Urinary bladder (tissue), 3 donors: ENCODE measurements at regions not wholly inside any gene's neighbourhood (a gene's known extent, or its start where the extent isn't known, plus 50 kb on each side); places are given as distances from the start of the nearest gene placed in this dataset.
"Not testable (repeated sequence)": the region's sequence is repeated elsewhere in the genome, so short reads cannot be mapped to it uniquely, and the experiment has no call there.

Experiments used
- DNase-seq: peaks from one replicate; pipeline ENCODE4 v3.0.0-alpha.2; 2015; ENCODE audit errors: extremely low spot score
- H3K27ac ChIP-seq: one replicate; pipeline ENCODE4 v1.5.1; 2013; ENCODE audit warnings: low read depth, mild to moderate bottlenecking, moderate library complexity
- H3K36me3 ChIP-seq: one replicate; pipeline ENCODE4 v1.6.1; 2013; ENCODE audit warnings: mild to moderate bottlenecking, moderate library complexity; ENCODE audit not compliant: insufficient read depth
- H3K4me1 ChIP-seq: one replicate; pipeline ENCODE4 v1.6.1; 2013; ENCODE audit warnings: mild to moderate bottlenecking, moderate library complexity; ENCODE audit not compliant: insufficient read depth
- H3K4me3 ChIP-seq: one replicate; pipeline ENCODE4 v1.5.1; 2013; ENCODE audit warnings: low read depth, low read length
- WGBS: extraction: QIAGEN DNeasy Blood & Tissue Kit; methylation state at CpG from one replicate; pipeline ENCODE4 v1.1.7; 2013; 5-methylcytosine and 5-hydroxymethylcytosine counted together
- donor health status: healthy with polysubstance abuse.
- donor health status: healthy.

GRCh38 chr6:4725136-4725760, 51.0 kb upstream of the CDYL start:
- not testable (repeated sequence) for DNase-seq, H3K36me3 ChIP-seq, H3K4me3 ChIP-seq, H3K27ac ChIP-seq, H3K4me1 ChIP-seq
- 97% methylated on average over 36 of the region's 36 CpGs for WGBS

- not testable (repeated sequence) for H3K4me3 ChIP-seq, H3K27ac ChIP-seq, DNase-seq, H3K4me1 ChIP-seq, H3K36me3 ChIP-seq
- 91% methylated on average over 7 of the region's 7 CpGs for WGBS
Observed at GRCh38 chr6:4724727-4725126, 51.5 kb upstream of the CDYL start.

GRCh38 chr6:4723383-4723782, 52.8 kb upstream of the CDYL start:
- Histone ChIP-seq H3K4me3 (no peak overlapping the region), H3K4me1 (no peaks in the 10 kb centered on the region), H3K27ac (no peak overlapping the region), H3K36me3 (no peaks in the 10 kb centered on the region)
- WGBS: 65% methylated on average over 6 of the region's 6 CpGs
- no peak for DNase-seq

- H3K4me3 ChIP-seq, H3K36me3 ChIP-seq, H3K4me1 ChIP-seq, DNase-seq, H3K27ac ChIP-seq: not testable (repeated sequence)
- 94% methylated on average over 4 of the region's 4 CpGs for WGBS
Observed at GRCh38 chr6:4721368-4721767, 54.8 kb upstream of the CDYL start.

GRCh38 chr6:4719491-4719890, 56.7 kb upstream of the CDYL start:
- 48% methylated on average over 1 of the region's 1 CpG for WGBS
- H3K27ac ChIP-seq: no peak overlapping the region
- no peaks in the 10 kb centered on the region for H3K36me3 ChIP-seq
- no peaks in the 10 kb centered on the region for H3K4me1 ChIP-seq
- no peak for DNase-seq
- no peak overlapping the region for H3K4me3 ChIP-seq

- Histone ChIP-seq H3K4me1 (no peaks in the 10 kb centered on the region), H3K27ac (no peak overlapping the region), H3K4me3 (no peak overlapping the region), H3K36me3 (no peaks in the 10 kb centered on the region)
- WGBS: 95% methylated on average over 3 of the region's 3 CpGs
- DNase-seq: no peak
Observed at GRCh38 chr6:4717856-4718255, 58.3 kb upstream of the CDYL start.

GRCh38 chr6:4717124-4717523, 59.1 kb upstream of the CDYL start:
- no peak overlapping the region for H3K4me3 ChIP-seq
- H3K4me1 ChIP-seq: no peaks in the 10 kb centered on the region
- no peak for DNase-seq
- H3K36me3 ChIP-seq: no peaks in the 10 kb centered on the region
- WGBS: 82% methylated on average over 4 of the region's 4 CpGs
- H3K27ac ChIP-seq: no peak overlapping the region

- H3K27ac ChIP-seq: no peak overlapping the region
- no peaks in the 10 kb centered on the region for H3K36me3 ChIP-seq
- no peaks in the 10 kb centered on the region for H3K4me1 ChIP-seq
- WGBS: 74% methylated on average over 8 of the region's 8 CpGs
- DNase-seq: no peak
- no peak overlapping the region for H3K4me3 ChIP-seq
Observed at GRCh38 chr6:4714961-4715501, 61.2 kb upstream of the CDYL start.

GRCh38 chr6:4712291-4712690, 63.9 kb upstream of the CDYL start:
- Histone ChIP-seq H3K4me3 (no peak overlapping the region), H3K4me1 (no peaks in the 10 kb centered on the region), H3K27ac (no peak overlapping the region), H3K36me3 (no peaks in the 10 kb centered on the region)
- 94% methylated on average over 9 of the region's 9 CpGs for whole genome bisulfite sequencing
- DNase-seq: no peak

- Histone ChIP-seq H3K36me3 (no peaks in the 10 kb centered on the region), H3K4me3 (no peak overlapping the region), H3K27ac (no peak overlapping the region), H3K4me1 (no peaks in the 10 kb centered on the region)
- DNase-seq: no peak
- WGBS: 92% methylated on average over 3 of the region's 3 CpGs
Observed at GRCh38 chr6:4707011-4707410, 69.2 kb upstream of the CDYL start.

- Histone ChIP-seq H3K4me1 (no peaks in the 10 kb centered on the region), H3K4me3 (no peak overlapping the region), H3K27ac (no peak overlapping the region), H3K36me3 (no peaks in the 10 kb centered on the region)
- DNase-seq: no peak
- WGBS: 70% methylated on average over 5 of the region's 5 CpGs
Observed at GRCh38 chr6:4705809-4706208, 70.4 kb upstream of the CDYL start.

- Histone ChIP-seq H3K4me1 (no peaks in the 10 kb centered on the region), H3K27ac (no peak overlapping the region), H3K36me3 (no peaks in the 10 kb centered on the region), H3K4me3 (no peak overlapping the region)
- WGBS: 59% methylated on average over 3 of the region's 3 CpGs
- DNase-seq: no peak
Observed at GRCh38 chr6:4703382-4703781, 72.8 kb upstream of the CDYL start.

GRCh38 chr6:4698901-4699659, 77.1 kb upstream of the CDYL start:
- no peak for DNase-seq
- no peak overlapping the region for H3K27ac ChIP-seq
- no peaks in the 10 kb centered on the region for H3K36me3 ChIP-seq
- WGBS: 81% methylated on average over 3 of the region's 3 CpGs
- no peaks in the 10 kb centered on the region for H3K4me1 ChIP-seq
- H3K4me3 ChIP-seq: no peak overlapping the region

GRCh38 chr6:4693173-4693970, 82.8 kb upstream of the CDYL start:
- no peak overlapping the region for H3K27ac ChIP-seq
- H3K36me3 ChIP-seq: no peaks in the 10 kb centered on the region
- DNase-seq: no peak
- no peak overlapping the region for H3K4me3 ChIP-seq
- no peaks in the 10 kb centered on the region for H3K4me1 ChIP-seq
- WGBS: 33% methylated on average over 4 of the region's 4 CpGs
